Endodermal cell (in vitro differentiated cells): ENCODE measurements at regions not wholly inside any gene's neighbourhood (a gene's known extent, or its start where the extent isn't known, plus 50 kb on each side); places are given as distances from the start of the nearest gene placed in this dataset.

Source experiments
- DNase-seq: peaks from one replicate; pipeline ENCODE4 v3.0.0-alpha.2; 2017
- H3K27ac ChIP-seq: 2 replicates; pipeline ENCODE4 v1.5.1; 2013; ENCODE audit warnings: mild to moderate bottlenecking, low read depth, low read length, moderate library complexity
- H3K27me3 ChIP-seq: 2 replicates; pipeline ENCODE4 v1.6.1; 2013; ENCODE audit warnings: mild to moderate bottlenecking, low read length, moderate library complexity; ENCODE audit not compliant: insufficient read depth, control insufficient read depth, poor library complexity, severe bottlenecking
- H3K36me3 ChIP-seq: 2 replicates; pipeline ENCODE4 v1.7.0; 2013; ENCODE audit warnings: mild to moderate bottlenecking, low read length, moderate library complexity; ENCODE audit not compliant: control insufficient read depth, insufficient read depth
- H3K4me1 ChIP-seq: one replicate; pipeline ENCODE4 v1.7.0; 2013; ENCODE audit warnings: low read length; ENCODE audit not compliant: control insufficient read depth, insufficient read depth
- H3K4me3 ChIP-seq: 2 replicates; pipeline ENCODE4 v1.5.1; 2013; ENCODE audit warnings: mild to moderate bottlenecking, low read length, moderate library complexity
- H3K9ac ChIP-seq: 2 replicates; pipeline ENCODE4 v1.6.1; 2013; ENCODE audit warnings: mild to moderate bottlenecking, low read length, moderate library complexity; ENCODE audit not compliant: poor library complexity, severe bottlenecking; ENCODE audit errors: extremely low read depth
- H3K9me3 ChIP-seq: 2 replicates; pipeline ENCODE4 v1.6.1; 2013; ENCODE audit warnings: mild to moderate bottlenecking, low read length, moderate library complexity; ENCODE audit not compliant: control insufficient read depth
- H3K27ac Mint-ChIP-seq: 2 replicates; pipeline ENCODE4 v1.8.0; 2020; ENCODE audit warnings: mixed read lengths
- H3K27me3 Mint-ChIP-seq: 2 replicates; pipeline ENCODE4 v1.8.0; 2021; ENCODE audit warnings: mild to moderate bottlenecking, mixed read lengths; ENCODE audit not compliant: insufficient read depth
- H3K36me3 Mint-ChIP-seq: 2 replicates; pipeline ENCODE4 v1.8.0; 2020; ENCODE audit warnings: low read depth, mixed read lengths
- H3K4me1 Mint-ChIP-seq: 2 replicates; pipeline ENCODE4 v1.8.0; 2020; ENCODE audit warnings: mixed read lengths
- H3K4me3 Mint-ChIP-seq: 2 replicates; pipeline ENCODE4 v1.8.0; 2020; ENCODE audit warnings: mild to moderate bottlenecking, moderate library complexity, mixed read lengths
- H3K9me3 Mint-ChIP-seq: 2 replicates; pipeline ENCODE4 v1.8.0; 2020; ENCODE audit warnings: mild to moderate bottlenecking, mixed read lengths
- WGBS, 2 experiments: methylation state at CpG; one replicate each; pipeline versions ENCODE4 v1.1.5 to v1.1.7; 2013; ENCODE audit warnings: missing lambda C conversion rate in 2 of 2, mixed read lengths in 1 of 2; ENCODE audit not compliant: insufficient coverage in 1 of 2, insufficient read length in 1 of 2; 5-methylcytosine and 5-hydroxymethylcytosine counted together
- TF ChIP-seq, protein P1 (sequence below): fragments of 200-600 bp; sonication (generic); conservative IDR thresholded peaks from 2 replicates; pipeline ENCODE4 v1.5.0; 2021; ENCODE audit warnings: antibody characterized with exemption, mild to moderate bottlenecking

DNA sequence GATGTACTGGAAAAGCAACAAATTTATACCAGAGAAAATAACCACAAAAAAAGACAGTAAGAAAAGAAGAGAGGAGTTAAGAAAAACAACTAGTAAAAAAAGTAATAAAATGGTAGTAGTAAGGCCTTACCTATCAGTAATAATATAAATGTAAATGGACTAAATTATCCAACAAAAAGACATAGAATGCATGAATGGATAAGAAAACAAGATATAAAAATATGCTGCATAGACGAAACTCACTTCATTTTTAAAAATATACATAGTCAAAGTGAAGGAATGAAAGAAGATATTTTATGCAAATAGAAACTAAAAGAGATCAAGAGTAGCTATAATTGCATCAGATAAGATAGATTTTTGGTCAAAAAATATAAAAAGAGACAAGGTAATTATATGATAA lies 739.1 kb downstream of the DNAJB9 start:
- Histone ChIP-seq H3K9ac (no peak overlapping the region), H3K27ac (no peak overlapping the region), H3K4me3 (no peak overlapping the region), H3K4me1 (no peaks in the 10 kb centered on the region), H3K9me3 (peaks cover 16% of the 10 kb centered on the region), H3K27me3 (no peaks in the 10 kb centered on the region), H3K36me3 (no peaks in the 10 kb centered on the region)
- H3K27ac Mint-ChIP-seq, result no peak overlapping the region
- no peaks in the 10 kb centered on the region for H3K36me3 Mint-ChIP-seq
- WGBS, 2 experiments, result no CpG with 5 or more reads among the region's 1 CpG
- no peaks in the 10 kb centered on the region for H3K4me1 Mint-ChIP-seq
- H3K9me3 Mint-ChIP-seq, result peaks cover 24% of the 10 kb centered on the region
- H3K4me3 Mint-ChIP-seq, result no peak overlapping the region
- H3K27me3 Mint-ChIP-seq, result no peaks in the 10 kb centered on the region
- TF ChIP-seq, protein P1, sequence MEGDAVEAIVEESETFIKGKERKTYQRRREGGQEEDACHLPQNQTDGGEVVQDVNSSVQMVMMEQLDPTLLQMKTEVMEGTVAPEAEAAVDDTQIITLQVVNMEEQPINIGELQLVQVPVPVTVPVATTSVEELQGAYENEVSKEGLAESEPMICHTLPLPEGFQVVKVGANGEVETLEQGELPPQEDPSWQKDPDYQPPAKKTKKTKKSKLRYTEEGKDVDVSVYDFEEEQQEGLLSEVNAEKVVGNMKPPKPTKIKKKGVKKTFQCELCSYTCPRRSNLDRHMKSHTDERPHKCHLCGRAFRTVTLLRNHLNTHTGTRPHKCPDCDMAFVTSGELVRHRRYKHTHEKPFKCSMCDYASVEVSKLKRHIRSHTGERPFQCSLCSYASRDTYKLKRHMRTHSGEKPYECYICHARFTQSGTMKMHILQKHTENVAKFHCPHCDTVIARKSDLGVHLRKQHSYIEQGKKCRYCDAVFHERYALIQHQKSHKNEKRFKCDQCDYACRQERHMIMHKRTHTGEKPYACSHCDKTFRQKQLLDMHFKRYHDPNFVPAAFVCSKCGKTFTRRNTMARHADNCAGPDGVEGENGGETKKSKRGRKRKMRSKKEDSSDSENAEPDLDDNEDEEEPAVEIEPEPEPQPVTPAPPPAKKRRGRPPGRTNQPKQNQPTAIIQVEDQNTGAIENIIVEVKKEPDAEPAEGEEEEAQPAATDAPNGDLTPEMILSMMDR, result no peak
- DNase-seq, result no peak

- H3K27me3 Mint-ChIP-seq, result no peaks in the 10 kb centered on the region
Measured at GRCh38 chr7:109309790-109310189, 740.1 kb downstream of the DNAJB9 start.

GRCh38 chr7:109318136-109318535 lies 748.5 kb downstream of the DNAJB9 start:
- Mint-ChIP-seq H3K4me1 (peaks cover 2% of the 10 kb centered on the region), H3K27ac (no peak overlapping the region)
- TF ChIP-seq, protein P1, result no peak

More at GRCh38 chr7:109309790-109310189, 740.1 kb downstream of the DNAJB9 start:
- Histone ChIP-seq H3K9me3 (peaks cover 16% of the 10 kb centered on the region), H3K27ac (no peak overlapping the region), H3K4me3 (no peak overlapping the region), H3K27me3 (no peaks in the 10 kb centered on the region), H3K9ac (no peak overlapping the region), H3K36me3 (no peaks in the 10 kb centered on the region), H3K4me1 (no peaks in the 10 kb centered on the region)
- no peaks in the 10 kb centered on the region for H3K4me1 Mint-ChIP-seq
- H3K27ac Mint-ChIP-seq, result no peak overlapping the region
- WGBS, 2 experiments, result 92 to 100% methylated on average over 1 to 3 of the region's 3 CpGs
- DNase-seq, result no peak
- TF ChIP-seq, protein P1, result no peak
- H3K4me3 Mint-ChIP-seq, result no peak overlapping the region
- peaks cover 18% of the 10 kb centered on the region for H3K9me3 Mint-ChIP-seq
- no peaks in the 10 kb centered on the region for H3K36me3 Mint-ChIP-seq

More at GRCh38 chr7:109318136-109318535, 748.5 kb downstream of the DNAJB9 start:
- Histone ChIP-seq H3K4me1 (no peaks in the 10 kb centered on the region), H3K36me3 (no peaks in the 10 kb centered on the region), H3K27me3 (no peaks in the 10 kb centered on the region), H3K27ac (no peak overlapping the region), H3K9ac (no peak overlapping the region), H3K9me3 (no peaks in the 10 kb centered on the region), H3K4me3 (no peak overlapping the region)
- DNase-seq, result no peak
- Mint-ChIP-seq H3K9me3 (no peaks in the 10 kb centered on the region), H3K27me3 (no peaks in the 10 kb centered on the region), H3K36me3 (no peaks in the 10 kb centered on the region), H3K4me3 (no peak overlapping the region)
